C4-2B (cell line): ENCODE measurements at regions not wholly inside any gene's neighbourhood (a gene's known extent, or its start where the extent isn't known, plus 50 kb on each side); places are given as distances from the start of the nearest gene placed in this dataset.

Experiments
- ZFX ChIP-seq: fragments of 450-650 bp; IDR thresholded peaks from 2 replicates; pipeline ENCODE4 v1.6.1; 2017
- TF ChIP-seq, protein P1 (sequence below): fragments of 450-650 bp; conservative IDR thresholded peaks from 2 replicates; pipeline ENCODE4 v1.5.1; 2017; ENCODE audit warnings: mild to moderate bottlenecking

DNA sequence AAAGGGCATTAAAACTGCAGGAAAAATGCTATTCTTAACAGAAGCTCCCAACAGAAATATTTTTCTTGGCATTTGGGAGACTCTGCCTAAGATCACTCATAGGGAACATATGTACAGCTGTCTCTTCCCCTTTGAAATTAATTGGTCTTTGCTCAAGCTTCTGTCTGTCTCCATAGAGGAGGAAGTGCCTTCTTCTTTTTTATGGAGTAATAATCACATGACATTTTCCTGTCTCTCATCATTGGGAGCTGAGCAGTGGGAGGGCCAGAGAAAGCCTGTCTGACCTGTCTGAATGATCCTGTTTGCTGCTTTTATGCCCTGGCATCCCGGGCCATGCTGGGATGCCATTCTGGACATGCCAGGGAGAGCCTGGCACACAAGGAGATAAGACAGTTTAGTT is 145.6 kb downstream of the AQP4 start:
- TF ChIP-seq, protein P1, sequence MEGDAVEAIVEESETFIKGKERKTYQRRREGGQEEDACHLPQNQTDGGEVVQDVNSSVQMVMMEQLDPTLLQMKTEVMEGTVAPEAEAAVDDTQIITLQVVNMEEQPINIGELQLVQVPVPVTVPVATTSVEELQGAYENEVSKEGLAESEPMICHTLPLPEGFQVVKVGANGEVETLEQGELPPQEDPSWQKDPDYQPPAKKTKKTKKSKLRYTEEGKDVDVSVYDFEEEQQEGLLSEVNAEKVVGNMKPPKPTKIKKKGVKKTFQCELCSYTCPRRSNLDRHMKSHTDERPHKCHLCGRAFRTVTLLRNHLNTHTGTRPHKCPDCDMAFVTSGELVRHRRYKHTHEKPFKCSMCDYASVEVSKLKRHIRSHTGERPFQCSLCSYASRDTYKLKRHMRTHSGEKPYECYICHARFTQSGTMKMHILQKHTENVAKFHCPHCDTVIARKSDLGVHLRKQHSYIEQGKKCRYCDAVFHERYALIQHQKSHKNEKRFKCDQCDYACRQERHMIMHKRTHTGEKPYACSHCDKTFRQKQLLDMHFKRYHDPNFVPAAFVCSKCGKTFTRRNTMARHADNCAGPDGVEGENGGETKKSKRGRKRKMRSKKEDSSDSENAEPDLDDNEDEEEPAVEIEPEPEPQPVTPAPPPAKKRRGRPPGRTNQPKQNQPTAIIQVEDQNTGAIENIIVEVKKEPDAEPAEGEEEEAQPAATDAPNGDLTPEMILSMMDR = no peak
- no peak for TF ChIP-seq ZFX
